ENCODE measurements at regions not wholly inside any gene's neighbourhood (a gene's known extent, or its start where the extent isn't known, plus 50 kb on each side); places are given as distances from the start of the nearest gene placed in this dataset.

DNA sequence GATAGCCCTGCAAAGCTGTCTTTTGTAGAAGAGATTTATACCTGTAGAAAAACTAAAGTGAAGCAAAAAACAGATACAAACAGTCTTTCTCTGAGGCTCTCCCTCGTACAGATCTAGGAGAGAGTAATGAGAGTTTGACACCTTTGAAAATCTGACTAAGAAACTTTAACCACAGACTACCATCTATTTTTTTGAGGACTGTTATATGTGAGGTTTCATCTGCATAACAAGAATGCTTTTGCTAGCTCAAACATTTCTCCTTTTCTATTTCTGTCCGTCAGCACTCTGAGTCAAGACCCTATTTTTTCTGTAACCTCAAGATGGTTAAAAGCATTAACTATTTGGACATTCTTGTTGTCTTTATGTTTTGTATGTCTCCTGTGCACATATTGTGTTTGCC, 193.0 kb downstream of the BTBD3 start:
- no peak overlapping the region for H3K27ac ChIP-seq (replicated peaks in 1 of 4)
- intact Hi-C loops (cut with DNase I) = no loop called here
- no peaks in the 10 kb centered on the region for H3K36me3 ChIP-seq
- TF ChIP-seq, protein P1, sequence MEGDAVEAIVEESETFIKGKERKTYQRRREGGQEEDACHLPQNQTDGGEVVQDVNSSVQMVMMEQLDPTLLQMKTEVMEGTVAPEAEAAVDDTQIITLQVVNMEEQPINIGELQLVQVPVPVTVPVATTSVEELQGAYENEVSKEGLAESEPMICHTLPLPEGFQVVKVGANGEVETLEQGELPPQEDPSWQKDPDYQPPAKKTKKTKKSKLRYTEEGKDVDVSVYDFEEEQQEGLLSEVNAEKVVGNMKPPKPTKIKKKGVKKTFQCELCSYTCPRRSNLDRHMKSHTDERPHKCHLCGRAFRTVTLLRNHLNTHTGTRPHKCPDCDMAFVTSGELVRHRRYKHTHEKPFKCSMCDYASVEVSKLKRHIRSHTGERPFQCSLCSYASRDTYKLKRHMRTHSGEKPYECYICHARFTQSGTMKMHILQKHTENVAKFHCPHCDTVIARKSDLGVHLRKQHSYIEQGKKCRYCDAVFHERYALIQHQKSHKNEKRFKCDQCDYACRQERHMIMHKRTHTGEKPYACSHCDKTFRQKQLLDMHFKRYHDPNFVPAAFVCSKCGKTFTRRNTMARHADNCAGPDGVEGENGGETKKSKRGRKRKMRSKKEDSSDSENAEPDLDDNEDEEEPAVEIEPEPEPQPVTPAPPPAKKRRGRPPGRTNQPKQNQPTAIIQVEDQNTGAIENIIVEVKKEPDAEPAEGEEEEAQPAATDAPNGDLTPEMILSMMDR (IDR thresholded peaks at IDR 0.05) = no peak
- TF ChIP-seq EP300 (IDR thresholded peaks at IDR 0.05) (no peak), POLR2AphosphoS5 (IDR thresholded peaks at IDR 0.05) (no peak), POLR2A (IDR thresholded peaks at IDR 0.05; ENCODE audit: low read depth) (no peak)
- H3K4me3 ChIP-seq = no peak overlapping the region
- WGBS = 30% methylated on average over 2 of the region's 2 CpGs
- no peaks in the 10 kb centered on the region for H3K27me3 ChIP-seq
- DNase-seq (ENCODE audit: extremely low spot score) = no peak
- H3K9me3 ChIP-seq = peaks cover 0 to 5% (median 0%) of the 10 kb centered on the region in 4 donors
- H3K4me1 ChIP-seq = peaks cover 0 to 3% (median 0%) of the 10 kb centered on the region in 4 donors

DNA sequence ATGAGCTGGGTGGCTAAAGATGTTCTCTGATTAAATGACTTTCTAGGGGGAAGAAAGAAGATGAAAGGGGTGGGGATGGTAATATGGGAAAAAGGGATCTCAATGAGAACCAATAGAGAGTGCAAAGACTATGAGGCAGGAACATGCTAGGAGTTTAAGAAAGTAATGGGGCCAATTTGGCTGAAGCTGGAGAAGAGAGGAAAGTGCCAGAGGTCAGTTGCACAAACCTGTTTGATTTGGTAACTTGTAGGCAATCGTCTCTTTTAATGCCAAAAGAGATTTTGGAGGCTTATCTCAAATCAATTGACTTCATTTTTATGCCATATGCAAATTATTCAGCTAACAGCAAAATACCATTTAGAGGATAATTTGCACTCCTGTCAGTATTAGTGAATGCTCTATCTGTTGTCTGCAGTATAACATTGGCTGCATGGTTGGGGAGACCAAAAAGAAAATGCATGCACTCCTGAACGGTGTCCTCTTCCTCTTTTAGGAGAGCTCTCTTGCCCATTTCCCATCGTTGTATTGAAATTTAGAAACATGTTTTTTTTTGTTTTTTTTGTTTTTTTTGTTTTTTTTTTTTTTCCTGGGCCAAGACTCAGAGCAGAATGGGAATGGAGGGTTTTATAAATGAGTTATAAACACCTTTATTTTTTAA, 193.9 kb downstream of the BTBD3 start:
- Histone ChIP-seq H3K9me3 (peaks cover 0 to 5% (median 0%) of the 10 kb centered on the region in 4 donors), H3K4me1 (peaks cover 0 to 3% (median 0%) of the 10 kb centered on the region in 4 donors), H3K36me3 (no peaks in the 10 kb centered on the region), H3K4me3 (no peak overlapping the region), H3K27me3 (no peaks in the 10 kb centered on the region), H3K27ac (replicated peaks in 1 of 4) (no peak overlapping the region)
- intact Hi-C loops (cut with DNase I) = no loop called here
- no peak for DNase-seq (ENCODE audit: extremely low spot score)
- WGBS = 65% methylated on average over 3 of the region's 3 CpGs
- TF ChIP-seq, protein P1 (IDR thresholded peaks at IDR 0.05) = no peak
- TF ChIP-seq POLR2AphosphoS5 (IDR thresholded peaks at IDR 0.05) = no peak
- no peak for TF ChIP-seq EP300 (IDR thresholded peaks at IDR 0.05)
- TF ChIP-seq POLR2A (IDR thresholded peaks at IDR 0.05; ENCODE audit: low read depth) = no peak

DNA sequence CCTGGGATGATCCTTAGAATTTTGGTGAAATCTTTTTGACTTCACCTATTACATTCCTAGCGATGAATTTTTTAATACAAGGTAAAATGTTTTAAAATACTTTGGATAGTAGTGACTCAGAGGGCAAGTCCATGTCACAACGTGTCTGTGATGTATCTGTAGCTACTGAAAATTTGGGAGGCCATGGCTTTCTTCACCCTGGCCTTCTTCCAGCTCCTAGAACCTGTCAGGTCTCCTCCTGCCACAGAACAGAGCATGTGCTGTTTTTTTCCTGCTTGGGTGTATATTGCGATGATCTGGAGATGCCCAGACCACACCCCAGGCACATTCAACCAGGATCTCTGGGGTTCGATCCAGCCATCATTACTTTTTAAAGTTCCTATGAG, 194.4 kb downstream of the BTBD3 start:
- intact Hi-C loops (cut with DNase I) = no loop called here
- TF ChIP-seq POLR2AphosphoS5 (IDR thresholded peaks at IDR 0.05) (no peak), EP300 (IDR thresholded peaks at IDR 0.05) (no peak), POLR2A (IDR thresholded peaks at IDR 0.05; ENCODE audit: low read depth) (no peak)
- TF ChIP-seq, protein P1 (IDR thresholded peaks at IDR 0.05) = no peak
- Histone ChIP-seq H3K36me3 (no peaks in the 10 kb centered on the region), H3K4me3 (no peak overlapping the region), H3K27ac (replicated peaks in 1 of 4) (no peak overlapping the region), H3K4me1 (peaks cover 0 to 3% (median 0%) of the 10 kb centered on the region in 4 donors), H3K9me3 (peaks cover 0 to 3% (median 0%) of the 10 kb centered on the region in 4 donors), H3K27me3 (no peaks in the 10 kb centered on the region)
- 87% methylated on average over 4 of the region's 4 CpGs for WGBS
- no peak for DNase-seq (ENCODE audit: extremely low spot score)

DNA sequence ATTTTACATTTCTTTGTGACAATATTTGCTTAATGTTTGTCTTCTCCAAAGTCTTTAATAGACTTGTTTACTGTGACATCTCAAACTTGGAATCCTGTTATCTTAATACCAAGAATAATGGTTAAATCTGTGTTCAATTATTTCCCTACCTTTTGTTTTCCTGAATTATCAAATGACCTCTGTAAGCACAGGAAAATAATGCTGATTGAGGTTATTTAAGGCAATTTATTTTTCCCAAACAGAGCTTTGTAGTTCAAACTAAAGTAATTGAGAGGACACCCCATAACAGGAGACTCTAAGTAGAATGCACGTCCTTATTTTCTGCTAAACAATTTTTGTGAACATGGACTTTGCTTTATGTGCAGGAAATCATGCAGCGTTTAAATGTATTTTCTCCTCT, 195.0 kb downstream of the BTBD3 start:
- 95% methylated on average over 2 of the region's 2 CpGs for WGBS
- Histone ChIP-seq H3K27me3 (no peaks in the 10 kb centered on the region), H3K27ac (replicated peaks in 1 of 4) (no peak overlapping the region), H3K9me3 (no peaks in the 10 kb centered on the region), H3K4me3 (no peak overlapping the region), H3K4me1 (peaks cover 0 to 3% (median 0%) of the 10 kb centered on the region in 4 donors), H3K36me3 (no peaks in the 10 kb centered on the region)
- no peak for DNase-seq (ENCODE audit: extremely low spot score)
- intact Hi-C loops (cut with DNase I) = no loop called here
- no peak for TF ChIP-seq POLR2A (IDR thresholded peaks at IDR 0.05; ENCODE audit: low read depth)
- TF ChIP-seq, protein P1 (IDR thresholded peaks at IDR 0.05) = no peak
- TF ChIP-seq EP300 (IDR thresholded peaks at IDR 0.05) = no peak
- no peak for TF ChIP-seq POLR2AphosphoS5 (IDR thresholded peaks at IDR 0.05)

DNA sequence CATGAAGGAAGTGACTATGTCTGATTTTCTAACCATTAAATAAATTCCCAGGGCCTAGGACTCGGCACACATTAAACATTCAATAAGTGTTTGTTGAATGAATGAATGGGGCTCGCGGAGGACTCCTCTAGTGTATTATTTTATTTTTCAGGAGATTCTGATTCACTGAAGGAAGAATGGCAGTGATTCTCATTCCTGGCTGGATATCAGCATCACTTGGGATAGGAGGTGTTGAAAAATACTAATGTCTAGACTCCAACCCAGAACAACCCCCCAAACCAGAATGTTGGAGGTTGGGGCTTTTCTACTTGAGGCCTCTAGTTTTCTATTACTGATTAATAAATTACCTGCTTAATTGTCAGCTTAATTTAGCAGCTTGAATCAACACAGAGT, 195.4 kb downstream of the BTBD3 start:
- H3K27ac ChIP-seq (replicated peaks in 1 of 4) = no peak overlapping the region
- 94% methylated on average over 3 of the region's 3 CpGs for WGBS

More for the DNA sequence above, 195.4 kb downstream of the BTBD3 start:
- Histone ChIP-seq H3K36me3 (no peaks in the 10 kb centered on the region), H3K4me1 (peaks cover 0 to 3% (median 0%) of the 10 kb centered on the region in 4 donors), H3K27me3 (no peaks in the 10 kb centered on the region), H3K4me3 (no peak overlapping the region), H3K9me3 (no peaks in the 10 kb centered on the region)
- no peak for DNase-seq (ENCODE audit: extremely low spot score)
- TF ChIP-seq POLR2AphosphoS5 (IDR thresholded peaks at IDR 0.05) (no peak), POLR2A (IDR thresholded peaks at IDR 0.05; ENCODE audit: low read depth) (no peak), EP300 (IDR thresholded peaks at IDR 0.05) (no peak)
- TF ChIP-seq, protein P1 (IDR thresholded peaks at IDR 0.05) = no peak
- intact Hi-C loops (cut with DNase I) = no loop called here
